Calu3 (cell line): ENCODE measurements at regions not wholly inside any gene's neighbourhood (a gene's known extent, or its start where the extent isn't known, plus 50 kb on each side); places are given as distances from the start of the nearest gene placed in this dataset.

Experiments
- BruUV-seq: library from RNA; stranded (reverse); fragments of 400-500 nt; replicated peaks from 2 replicates; lab custom pipeline; 2021; lab: Mats Ljungman, UMichigan
- CTCF ChIA-PET: fragments of 300-600 bp; sonication (Branson Sonifier 250); formaldehyde crosslinking; loops from one replicate; lab custom pipeline; 2022; ENCODE audit warnings: antibody characterized with exemption; lab: Charles Lee
- DNase-seq: peaks from one replicate; pipeline ENCODE4 v3.0.0; 2022
- H3K27ac Mint-ChIP-seq: one replicate; pipeline ENCODE4 v1.8.0; 2022; ENCODE audit warnings: mixed read lengths; ENCODE audit not compliant: unreplicated experiment
- H3K27me3 Mint-ChIP-seq: one replicate; pipeline ENCODE4 v1.8.0; 2022; ENCODE audit warnings: mixed read lengths; ENCODE audit not compliant: unreplicated experiment
- H3K36me3 Mint-ChIP-seq: one replicate; pipeline ENCODE4 v1.8.0; 2022; ENCODE audit warnings: mild to moderate bottlenecking, moderate library complexity, mixed read lengths; ENCODE audit not compliant: insufficient read depth, unreplicated experiment
- H3K4me1 Mint-ChIP-seq: one replicate; pipeline ENCODE4 v1.8.0; 2022; ENCODE audit warnings: mild to moderate bottlenecking, low read depth, mixed read lengths; ENCODE audit not compliant: unreplicated experiment
- H3K4me3 Mint-ChIP-seq: one replicate; pipeline ENCODE4 v1.8.0; 2022; ENCODE audit warnings: mild to moderate bottlenecking, low read depth, moderate library complexity, mixed read lengths; ENCODE audit not compliant: unreplicated experiment
- H3K9me3 Mint-ChIP-seq: one replicate; pipeline ENCODE4 v1.8.0; 2022; ENCODE audit warnings: low read depth, mixed read lengths; ENCODE audit not compliant: unreplicated experiment
- CTCF ChIP-seq: fragments of 200-600 bp; IDR thresholded peaks from one replicate; pipeline ENCODE4 v1.8.0; 2022; ENCODE audit warnings: antibody characterized with exemption; ENCODE audit not compliant: unreplicated experiment
- intact Hi-C: fragments of 100-400 bp; cut with micrococcal nuclease; formaldehyde crosslinking; loops from one replicate; pipeline ENCODE4 v1.10.0; 2022; ENCODE audit not compliant: unreplicated experiment

- CTCF ChIA-PET, result no interaction called here
- Mint-ChIP-seq H3K4me3 (no peak overlapping the region), H3K9me3 (no peaks in the 10 kb centered on the region), H3K36me3 (no peaks in the 10 kb centered on the region), H3K4me1 (no peaks in the 10 kb centered on the region), H3K27ac (no peak overlapping the region), H3K27me3 (no peaks in the 10 kb centered on the region)
- intact Hi-C loops, result no loop called here
- BruUV-seq, result no TSS peak
- no peak for DNase-seq
- TF ChIP-seq CTCF, result no peak
These were observed 247.2 kb downstream of the CEMIP2 start for GRCh38 chr9:71521132-71521531.

DNA sequence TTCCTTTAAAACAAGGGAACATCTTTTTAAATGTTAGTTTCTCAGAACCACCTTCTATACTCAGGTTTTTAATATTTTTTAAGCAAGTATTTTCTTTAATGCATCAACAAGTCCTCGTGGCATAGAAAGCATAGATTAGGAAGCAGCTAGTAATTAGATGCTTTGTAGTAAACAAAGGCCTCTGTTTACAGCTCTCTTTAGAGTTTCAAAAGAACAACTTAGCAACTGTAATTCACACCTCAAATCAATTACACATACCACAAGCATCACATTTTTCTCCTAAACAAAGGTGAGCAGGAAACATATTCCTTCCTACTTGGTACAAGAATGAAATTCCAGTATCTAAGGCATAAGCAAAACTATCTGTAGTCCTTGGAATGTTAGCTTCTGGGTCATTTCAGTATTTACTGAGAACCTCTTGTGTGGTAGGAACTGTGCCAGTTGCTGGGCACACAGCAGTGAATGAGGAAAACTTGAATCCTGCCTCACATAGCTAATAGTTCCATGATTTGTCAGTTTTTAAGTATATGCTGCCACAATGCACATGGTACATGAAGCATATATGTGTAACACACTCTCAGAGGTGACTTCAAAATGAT, 249.1 kb downstream of the CEMIP2 start:
- no peaks in the 10 kb centered on the region for H3K36me3 Mint-ChIP-seq
- no peak for TF ChIP-seq CTCF
- no TSS peak for BruUV-seq
- H3K4me1 Mint-ChIP-seq, result no peaks in the 10 kb centered on the region
- no peaks in the 10 kb centered on the region for H3K9me3 Mint-ChIP-seq
- H3K4me3 Mint-ChIP-seq, result no peak overlapping the region
- intact Hi-C loops, result no loop called here
- DNase-seq, result no peak
- CTCF ChIA-PET, result interaction anchor here (0.9 kb wide), 1 partner anchor 18 kb away, joined by 3 read pairs; no protein-coding TSS in a partner anchor
- H3K27ac Mint-ChIP-seq, result no peak overlapping the region
- H3K27me3 Mint-ChIP-seq, result no peaks in the 10 kb centered on the region

- no peaks in the 10 kb centered on the region for H3K27me3 Mint-ChIP-seq
- no peak for DNase-seq
- TF ChIP-seq CTCF, result no peak
- H3K4me1 Mint-ChIP-seq, result no peaks in the 10 kb centered on the region
- H3K36me3 Mint-ChIP-seq, result no peaks in the 10 kb centered on the region
- no TSS peak for BruUV-seq
- no peaks in the 10 kb centered on the region for H3K9me3 Mint-ChIP-seq
- no peak overlapping the region for H3K27ac Mint-ChIP-seq
- CTCF ChIA-PET, result interaction anchor here (0.6 to 0.9 kb wide), 3 partner anchors 10 to 602 kb away, joined by 3 to 4 read pairs (median 3); no protein-coding TSS in a partner anchor
- H3K4me3 Mint-ChIP-seq, result no peak overlapping the region
- intact Hi-C loops, result no loop called here
These were observed 250.1 kb downstream of the CEMIP2 start for GRCh38 chr9:71518045-71518827.

DNA sequence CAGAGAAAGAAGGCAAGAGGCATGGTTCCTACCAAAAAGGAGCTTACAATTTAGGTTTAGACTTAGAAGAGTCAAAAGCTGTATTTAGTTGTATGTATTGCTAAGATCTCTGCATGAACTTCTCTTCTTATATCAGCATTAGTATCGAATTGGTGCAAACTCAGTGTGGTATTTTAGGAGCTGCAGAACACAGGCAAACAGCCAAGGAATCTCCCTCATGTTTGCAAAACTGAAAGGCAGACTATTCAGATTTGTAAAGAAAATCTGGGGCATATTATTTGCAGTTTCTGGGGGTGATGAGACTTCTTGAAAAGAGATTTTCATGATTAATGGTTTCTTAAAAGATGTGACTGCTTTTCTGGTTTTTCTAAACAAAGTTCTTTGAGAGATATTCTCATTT, 252.7 kb downstream of the CEMIP2 start:
- H3K27ac Mint-ChIP-seq, result no peak overlapping the region
- H3K27me3 Mint-ChIP-seq, result no peaks in the 10 kb centered on the region
- H3K4me3 Mint-ChIP-seq, result no peak overlapping the region
- CTCF ChIA-PET, result interaction anchor here (0.6 kb wide), 1 partner anchor 88 kb away, joined by 4 read pairs; no protein-coding TSS in a partner anchor
- H3K36me3 Mint-ChIP-seq, result no peaks in the 10 kb centered on the region
- no peak for TF ChIP-seq CTCF
- no peaks in the 10 kb centered on the region for H3K9me3 Mint-ChIP-seq
- intact Hi-C loops, result no loop called here
- DNase-seq, result no peak
- no TSS peak for BruUV-seq
- no peaks in the 10 kb centered on the region for H3K4me1 Mint-ChIP-seq
